Vagina (tissue), 2 donors: ENCODE measurements at regions not wholly inside any gene's neighbourhood (a gene's known extent, or its start where the extent isn't known, plus 50 kb on each side); places are given as distances from the start of the nearest gene placed in this dataset.

ENCODE experiments used
- DNase-seq, 2 donors: peaks; one replicate each; pipeline ENCODE4 v3.0.0-alpha.2; 2017; ENCODE audit errors: extremely low spot score in 2 of 2
- H3K27ac ChIP-seq: fragments of 200-600 bp; sonication (generic); one replicate; pipeline ENCODE4 v1.5.1; 2019
- H3K27me3 ChIP-seq: fragments of 200-600 bp; sonication (generic); one replicate; pipeline ENCODE4 v1.5.1; 2019
- H3K36me3 ChIP-seq, 2 donors: fragments of 200-600 bp; sonication (generic); one replicate each; pipeline ENCODE4 v1.5.1; 2017 to 2019
- H3K4me1 ChIP-seq: fragments of 200-600 bp; sonication (generic); one replicate; pipeline ENCODE4 v1.5.1; 2019
- H3K4me3 ChIP-seq, 2 donors: fragments of 200-600 bp; sonication (generic); 1 replicate in 1 of 2; 2 replicates in 1 of 2; pipeline ENCODE4 v1.5.1; 2016 to 2019
- H3K9me3 ChIP-seq: fragments of 200-600 bp; sonication (generic); one replicate; pipeline ENCODE4 v1.5.1; 2019
- POLR2A ChIP-seq, 2 donors: fragments of 450-650 bp; IDR thresholded peaks; one replicate each; pipeline ENCODE4 v1.6.1; 2017; ENCODE audit warnings: antibody characterized with exemption in 2 of 2, mild to moderate bottlenecking in 2 of 2, moderate library complexity in 2 of 2
- POLR2AphosphoS5 ChIP-seq, 2 donors: sonication (generic); formaldehyde crosslinking; IDR thresholded peaks; one replicate each; pipeline ENCODE4 v1.9.0; 2017; ENCODE audit warnings: antibody characterized with exemption in 2 of 2, mild to moderate bottlenecking in 2 of 2, low read depth in 1 of 2; ENCODE audit not compliant: insufficient read depth in 1 of 2
- intact Hi-C: fragments of 100-400 bp; cut with DNase I; formaldehyde crosslinking; loops from one replicate; pipeline ENCODE4 v1.15.1; 2023
- TF ChIP-seq, protein P1 (sequence below), 3 experiments: fragments of 450-650 bp in 2 of 3; fragments of 200-600 bp in 1 of 3; sonication (generic) in 1 of 3; IDR thresholded peaks; one replicate each; pipeline ENCODE4 v1.5.1; 2017 to 2019; ENCODE audit warnings: antibody characterized with exemption in 3 of 3, mild to moderate bottlenecking in 2 of 3, moderate library complexity in 2 of 3

DNA sequence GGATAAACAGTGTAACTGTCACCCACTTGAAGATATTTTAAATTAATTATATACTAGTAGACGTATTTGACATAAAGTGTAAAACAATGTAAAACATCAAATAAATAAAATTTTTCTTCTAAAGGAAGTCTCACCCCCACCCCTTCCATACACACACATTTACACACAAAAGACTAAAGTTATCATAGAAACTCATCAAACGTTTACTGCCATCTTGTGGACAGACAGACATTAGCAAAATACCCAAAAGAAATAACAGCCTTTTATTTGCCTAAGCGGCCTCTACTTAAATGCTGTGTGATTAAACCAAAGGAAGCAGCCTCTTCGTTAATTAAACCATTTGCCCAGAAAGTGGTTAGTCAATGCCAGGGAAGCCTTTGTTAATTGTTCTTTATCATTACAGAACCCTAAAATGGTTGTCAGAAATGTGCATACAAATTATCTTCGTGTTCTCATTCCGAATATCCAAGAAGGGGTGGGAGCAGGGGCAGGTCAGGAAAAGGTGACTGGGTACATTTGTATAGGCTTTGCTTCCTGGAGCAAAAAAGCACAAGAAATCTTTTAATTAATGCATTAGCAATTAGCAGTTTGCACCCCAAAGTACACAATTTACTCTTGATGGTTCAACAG is 176.2 kb upstream of the SASH1 start:
- Histone ChIP-seq H3K27me3 (no peaks in the 10 kb centered on the region), H3K36me3 (no peaks in the 10 kb centered on the region), H3K4me1 (no peaks in the 10 kb centered on the region), H3K9me3 (no peaks in the 10 kb centered on the region), H3K4me3 (no peak overlapping the region), H3K27ac (no peak overlapping the region)
- no peak for DNase-seq
- TF ChIP-seq POLR2AphosphoS5 (IDR thresholded peaks at IDR 0.05; ENCODE audit: insufficient read depth in 1 of 2, low read depth in 1 of 2) (peak in 1 of 2 donors; percentile 31), POLR2A (IDR thresholded peaks at IDR 0.05) (no peak)
- TF ChIP-seq, protein P1, sequence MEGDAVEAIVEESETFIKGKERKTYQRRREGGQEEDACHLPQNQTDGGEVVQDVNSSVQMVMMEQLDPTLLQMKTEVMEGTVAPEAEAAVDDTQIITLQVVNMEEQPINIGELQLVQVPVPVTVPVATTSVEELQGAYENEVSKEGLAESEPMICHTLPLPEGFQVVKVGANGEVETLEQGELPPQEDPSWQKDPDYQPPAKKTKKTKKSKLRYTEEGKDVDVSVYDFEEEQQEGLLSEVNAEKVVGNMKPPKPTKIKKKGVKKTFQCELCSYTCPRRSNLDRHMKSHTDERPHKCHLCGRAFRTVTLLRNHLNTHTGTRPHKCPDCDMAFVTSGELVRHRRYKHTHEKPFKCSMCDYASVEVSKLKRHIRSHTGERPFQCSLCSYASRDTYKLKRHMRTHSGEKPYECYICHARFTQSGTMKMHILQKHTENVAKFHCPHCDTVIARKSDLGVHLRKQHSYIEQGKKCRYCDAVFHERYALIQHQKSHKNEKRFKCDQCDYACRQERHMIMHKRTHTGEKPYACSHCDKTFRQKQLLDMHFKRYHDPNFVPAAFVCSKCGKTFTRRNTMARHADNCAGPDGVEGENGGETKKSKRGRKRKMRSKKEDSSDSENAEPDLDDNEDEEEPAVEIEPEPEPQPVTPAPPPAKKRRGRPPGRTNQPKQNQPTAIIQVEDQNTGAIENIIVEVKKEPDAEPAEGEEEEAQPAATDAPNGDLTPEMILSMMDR (IDR thresholded peaks at IDR 0.05): peak; percentile 19 to 71 (median 29)
- intact Hi-C loops: loop anchor here (10.0 kb wide), 1 partner anchor 662 kb away; the partner anchor contains the start of gene SAMD5

DNA sequence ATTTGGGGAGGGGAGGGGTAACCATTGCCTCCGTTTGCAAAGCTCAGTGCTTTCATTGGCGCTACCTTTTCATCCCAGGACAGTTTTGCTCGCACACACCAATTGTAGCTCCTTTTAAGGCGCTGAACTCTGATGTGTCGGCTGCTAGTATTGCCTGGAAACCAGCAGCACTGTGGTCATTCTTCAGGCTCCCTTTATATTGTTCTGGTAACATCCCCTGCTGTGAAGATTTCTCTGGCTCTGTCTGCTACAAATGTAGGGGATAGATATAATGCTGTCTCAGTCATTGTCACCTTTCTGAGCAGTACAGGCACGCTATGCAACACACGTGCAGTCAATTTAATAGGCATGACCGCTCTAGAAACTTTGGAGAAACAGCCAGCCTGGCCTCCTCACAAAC is 172.9 kb upstream of the SASH1 start:
- Histone ChIP-seq H3K27me3 (no peaks in the 10 kb centered on the region), H3K4me3 (no peak overlapping the region), H3K27ac (no peak overlapping the region), H3K4me1 (no peaks in the 10 kb centered on the region), H3K36me3 (no peaks in the 10 kb centered on the region), H3K9me3 (no peaks in the 10 kb centered on the region)
- TF ChIP-seq POLR2AphosphoS5 (IDR thresholded peaks at IDR 0.05; ENCODE audit: insufficient read depth in 1 of 2, low read depth in 1 of 2) (no peak), POLR2A (IDR thresholded peaks at IDR 0.05) (no peak)
- TF ChIP-seq, protein P1 (IDR thresholded peaks at IDR 0.05): no peak
- DNase-seq: no peak
- intact Hi-C loops: loop anchor here (10.0 kb wide), 1 partner anchor 665 kb away; the partner anchor contains the start of gene SAMD5

DNA sequence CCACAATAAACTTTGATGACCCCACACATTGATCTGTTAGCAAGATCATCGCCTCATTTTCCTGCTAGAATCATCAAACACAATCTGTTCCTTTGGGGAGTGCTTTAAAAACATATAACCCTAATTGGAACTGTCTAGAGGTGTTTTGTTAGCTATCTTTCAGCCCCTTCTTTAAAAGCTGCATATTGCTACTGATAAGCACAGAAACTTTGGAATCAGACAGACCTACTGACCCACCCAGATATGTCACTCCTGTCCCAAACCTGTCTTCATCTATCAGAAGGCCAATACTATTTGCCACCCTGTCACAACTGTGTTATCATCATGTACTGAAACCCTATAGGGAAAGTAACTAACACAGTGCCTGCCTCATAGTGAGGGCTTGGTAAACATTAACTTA is 172.4 kb upstream of the SASH1 start:
- TF ChIP-seq POLR2A (IDR thresholded peaks at IDR 0.05): no peak
- TF ChIP-seq, protein P1 (IDR thresholded peaks at IDR 0.05): no peak
- Histone ChIP-seq H3K27ac (no peak overlapping the region), H3K27me3 (no peaks in the 10 kb centered on the region), H3K36me3 (no peaks in the 10 kb centered on the region), H3K4me3 (no peak overlapping the region), H3K9me3 (no peaks in the 10 kb centered on the region), H3K4me1 (no peaks in the 10 kb centered on the region)
- no peak for DNase-seq
- intact Hi-C loops: no loop called here

DNA sequence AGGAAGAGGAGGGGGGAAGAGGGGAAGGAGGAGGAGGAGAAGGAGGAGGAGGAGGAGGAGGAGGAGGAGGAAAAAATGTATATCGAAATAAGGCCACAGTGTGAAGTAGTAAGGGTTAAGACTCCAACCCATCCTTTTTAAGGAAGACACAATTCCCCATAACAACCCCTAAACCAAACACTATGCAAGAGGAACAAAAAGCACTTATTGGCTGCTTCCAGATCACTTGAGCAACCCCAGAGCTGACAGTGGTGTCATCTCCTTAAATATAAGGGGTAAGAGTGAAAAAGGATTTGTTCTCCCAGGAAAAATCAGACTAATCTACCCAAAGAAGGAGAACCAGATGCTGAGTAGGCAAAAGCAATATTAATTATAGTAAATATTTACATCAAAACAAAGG is 169.1 kb upstream of the SASH1 start:
- H3K27me3 ChIP-seq: no peaks in the 10 kb centered on the region
- no peak for DNase-seq
- no peak overlapping the region for H3K27ac ChIP-seq
- TF ChIP-seq POLR2AphosphoS5 (IDR thresholded peaks at IDR 0.05; ENCODE audit: insufficient read depth in 1 of 2, low read depth in 1 of 2) (no peak), POLR2A (IDR thresholded peaks at IDR 0.05) (no peak)
- TF ChIP-seq, protein P1 (IDR thresholded peaks at IDR 0.05): no peak
- intact Hi-C loops: no loop called here
- no peaks in the 10 kb centered on the region for H3K4me1 ChIP-seq
- no peaks in the 10 kb centered on the region for H3K36me3 ChIP-seq
- H3K4me3 ChIP-seq: no peak overlapping the region
- no peaks in the 10 kb centered on the region for H3K9me3 ChIP-seq

DNA sequence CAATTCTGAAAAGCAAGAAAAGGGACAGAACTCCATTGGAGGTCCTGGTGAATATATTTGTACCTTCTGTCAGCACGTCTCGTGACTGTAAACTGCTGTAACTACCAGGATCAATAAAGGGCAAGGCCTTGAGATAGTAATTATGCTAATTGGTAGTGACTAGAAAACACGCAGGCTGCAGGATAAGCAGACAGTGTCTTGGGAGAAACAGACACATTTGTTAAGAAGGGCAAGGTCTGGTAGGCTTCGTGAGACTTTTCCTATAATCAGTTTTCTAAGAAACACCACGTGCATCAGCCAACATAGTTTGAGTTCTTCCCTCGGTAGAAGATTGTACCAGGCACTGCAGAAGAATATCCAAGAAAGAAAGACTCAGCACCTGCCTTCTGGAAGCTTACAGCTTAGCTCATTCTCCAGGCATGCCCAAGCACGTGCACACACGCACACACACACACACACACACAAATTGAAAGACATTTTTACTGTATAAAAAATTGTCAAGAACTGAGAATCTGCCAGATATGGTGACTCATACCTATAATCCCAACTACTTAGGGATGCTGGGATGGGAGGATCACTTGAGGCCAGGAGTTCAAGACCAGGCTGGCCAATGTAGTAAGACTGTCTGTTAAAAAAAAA is 167.0 kb upstream of the SASH1 start:
- TF ChIP-seq, protein P1 (IDR thresholded peaks at IDR 0.05): no peak
- TF ChIP-seq POLR2AphosphoS5 (IDR thresholded peaks at IDR 0.05; ENCODE audit: insufficient read depth in 1 of 2, low read depth in 1 of 2) (no peak), POLR2A (IDR thresholded peaks at IDR 0.05) (no peak)
- DNase-seq: no peak
- Histone ChIP-seq H3K4me1 (no peaks in the 10 kb centered on the region), H3K9me3 (no peaks in the 10 kb centered on the region), H3K36me3 (no peaks in the 10 kb centered on the region), H3K27ac (no peak overlapping the region), H3K27me3 (no peaks in the 10 kb centered on the region), H3K4me3 (no peak overlapping the region)
- intact Hi-C loops: loop anchor here (5.0 kb wide), 1 partner anchor 77 kb away; no protein-coding TSS in a partner anchor
